ACC112 (cell line): ENCODE measurements at regions not wholly inside any gene's neighbourhood (a gene's known extent, or its start where the extent isn't known, plus 50 kb on each side); places are given as distances from the start of the nearest gene placed in this dataset.
"Not testable (repeated sequence)": the region's sequence is repeated elsewhere in the genome, so short reads cannot be mapped to it uniquely, and the experiment has no call there.

ENCODE experiments used
- H2AFZ ChIP-seq: fragments of 200-600 bp; sonication (generic); one replicate; pipeline ENCODE4 v1.6.0; 2017; ENCODE audit warnings: antibody characterized with exemption, low read length; ENCODE audit not compliant: unreplicated experiment
- H3K27ac ChIP-seq: fragments of 200-600 bp; sonication (generic); 2 replicates; pipeline ENCODE4 v1.5.1; 2014; ENCODE audit warnings: low read depth, mild to moderate bottlenecking, antibody characterized with exemption, low read length, moderate library complexity
- H3K27me3 ChIP-seq: fragments of 200-600 bp; sonication (generic); 2 replicates; pipeline ENCODE4 v1.6.1; 2014; ENCODE audit warnings: mild to moderate bottlenecking, antibody characterized with exemption, low read length, moderate library complexity, mixed read lengths; ENCODE audit not compliant: insufficient read depth
- H3K36me3 ChIP-seq: fragments of 200-600 bp; sonication (generic); 2 replicates; pipeline ENCODE4 v1.6.1; 2016; ENCODE audit warnings: mild to moderate bottlenecking, antibody characterized with exemption, low read length, moderate library complexity, mixed read lengths; ENCODE audit not compliant: insufficient read depth
- H3K4me1 ChIP-seq: fragments of 200-600 bp; sonication (generic); one replicate; pipeline ENCODE4 v1.6.1; 2016; ENCODE audit warnings: low read length, mixed read lengths; ENCODE audit not compliant: insufficient read depth, unreplicated experiment, control insufficient read depth
- H3K4me3 ChIP-seq: fragments of 200-600 bp; sonication (generic); 2 replicates; pipeline ENCODE4 v1.5.1; 2014; ENCODE audit warnings: mild to moderate bottlenecking, low read depth, low read length
- H3K79me2 ChIP-seq: fragments of 200-600 bp; sonication (generic); one replicate; pipeline ENCODE4 v1.6.0; 2016; ENCODE audit warnings: low read length; ENCODE audit not compliant: control insufficient read depth, unreplicated experiment, insufficient read depth

DNA sequence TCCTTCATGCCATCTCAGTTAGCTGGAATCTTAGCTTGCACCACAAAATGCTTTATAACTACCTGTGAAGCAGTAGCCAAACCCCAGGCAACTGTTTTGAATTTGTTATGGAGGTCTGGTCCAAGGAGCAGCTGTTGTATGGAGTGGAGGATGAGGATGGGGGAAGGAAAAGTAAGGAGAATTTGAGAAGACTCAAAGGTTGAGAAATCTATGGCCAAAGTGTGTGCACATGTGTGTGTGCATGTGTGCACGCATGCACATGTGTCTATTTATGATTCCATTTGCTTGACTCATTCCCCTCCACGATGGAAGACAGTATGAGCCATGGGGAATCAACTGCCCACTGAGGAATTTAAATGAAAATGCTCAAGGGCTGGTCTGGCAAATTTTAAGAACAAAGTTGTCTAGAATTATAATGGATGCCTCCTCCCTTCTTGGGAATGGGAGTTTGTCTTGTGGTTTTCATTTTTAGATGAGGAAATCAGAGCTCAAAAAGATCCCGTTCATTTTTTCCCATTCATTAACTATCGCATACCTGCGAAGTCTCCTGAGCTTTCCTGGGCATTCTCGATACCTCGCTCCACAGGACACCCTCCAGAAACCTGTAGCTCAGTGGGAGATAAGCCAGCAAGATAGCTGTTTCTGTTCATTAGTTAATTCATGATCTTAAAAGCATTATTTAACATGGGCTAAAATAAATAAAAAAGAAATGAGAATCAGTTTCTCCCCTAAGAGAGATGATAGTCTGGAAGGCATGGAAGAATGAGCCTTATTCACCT is 152.3 kb upstream of the NEDD9 start:
- H3K36me3 ChIP-seq = no peaks in the 10 kb centered on the region
- H3K27ac ChIP-seq = no peak overlapping the region
- no peaks in the 10 kb centered on the region for H3K79me2 ChIP-seq
- no peak overlapping the region for H2AFZ ChIP-seq
- H3K4me1 ChIP-seq = no peaks in the 10 kb centered on the region
- H3K4me3 ChIP-seq = no peak overlapping the region
- peaks cover 11% of the 10 kb centered on the region for H3K27me3 ChIP-seq

DNA sequence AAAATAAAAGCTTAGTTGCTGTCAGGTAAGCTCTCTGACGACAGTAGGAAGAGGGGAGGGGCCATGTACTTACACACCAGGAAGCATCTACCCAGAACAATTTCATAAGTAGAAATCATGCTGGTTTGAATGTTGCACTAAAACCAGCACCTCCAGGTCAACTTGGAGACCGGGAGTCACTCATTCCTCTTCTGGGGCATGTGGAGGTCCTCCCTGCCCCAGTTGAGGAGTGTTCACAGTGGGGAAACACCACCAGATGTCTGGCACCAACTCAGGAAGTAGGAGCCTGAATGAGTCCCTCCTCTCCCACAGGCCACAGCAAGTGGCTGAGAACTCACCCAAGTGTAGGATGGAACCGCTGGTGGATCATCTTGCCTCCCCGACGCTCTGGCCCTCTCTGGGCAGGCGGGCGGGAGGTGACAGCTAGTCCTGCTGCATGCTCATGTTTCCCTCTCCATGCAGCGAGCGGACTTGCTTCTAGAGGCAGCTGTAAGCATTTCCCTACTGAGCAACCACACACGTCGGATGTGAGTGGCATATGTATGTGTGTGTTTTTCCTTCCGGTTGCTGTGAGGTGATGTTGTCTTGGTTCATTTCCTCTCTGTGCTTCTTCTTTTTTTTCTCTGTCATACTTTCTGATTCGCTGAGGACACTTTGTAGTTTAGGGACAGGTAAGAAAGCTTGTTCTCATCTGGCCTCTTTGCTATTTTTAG is 149.5 kb upstream of the NEDD9 start:
- Histone ChIP-seq H3K27me3 (peaks cover 6% of the 10 kb centered on the region; the same call in 1 of the 2 replicates), H3K27ac (no peak overlapping the region), H3K36me3 (no peaks in the 10 kb centered on the region), H3K79me2 (no peaks in the 10 kb centered on the region), H3K4me1 (no peaks in the 10 kb centered on the region), H3K4me3 (no peak overlapping the region), H2AFZ (no peak overlapping the region)

DNA sequence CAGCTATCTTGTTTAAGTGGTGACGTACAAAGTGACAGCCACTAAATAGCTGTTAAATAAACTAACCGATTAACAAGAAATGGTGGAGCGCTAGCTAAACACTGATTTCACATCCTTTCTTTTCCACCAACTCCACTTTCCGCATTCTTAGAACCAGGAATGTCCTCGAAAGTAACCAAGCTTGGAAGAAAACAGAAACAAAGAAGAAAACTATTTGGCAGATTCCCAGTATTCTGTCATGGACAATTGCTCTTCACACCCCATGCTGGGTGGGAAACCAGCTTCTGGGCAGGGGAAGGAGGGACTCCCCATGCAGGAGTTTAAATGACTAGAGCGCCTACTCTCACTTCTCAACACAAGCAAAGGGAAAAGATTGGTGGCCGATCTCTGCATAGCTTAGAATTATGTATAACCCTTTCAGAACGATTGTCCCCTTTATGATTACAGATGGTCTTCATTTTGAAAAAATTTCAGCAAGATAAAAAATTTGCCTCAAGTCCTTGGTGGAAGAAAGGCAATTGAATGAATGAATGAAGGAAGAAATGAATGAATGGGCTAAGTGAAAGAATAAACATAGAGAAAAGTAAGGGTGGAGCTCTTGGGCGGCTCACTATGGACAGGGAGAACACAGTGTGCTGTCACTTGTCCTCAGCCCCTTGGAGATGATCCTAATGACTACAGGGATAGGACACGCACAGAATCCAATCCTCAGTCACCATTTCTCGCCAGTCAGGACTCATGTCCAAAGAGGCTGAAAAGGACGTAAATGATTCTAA is 148.7 kb upstream of the NEDD9 start:
- Histone ChIP-seq H3K4me3 (no peak overlapping the region), H3K4me1 (no peaks in the 10 kb centered on the region), H2AFZ (no peak overlapping the region), H3K27ac (no peak overlapping the region), H3K27me3 (peaks cover 6% of the 10 kb centered on the region; the same call in 1 of the 2 replicates), H3K79me2 (no peaks in the 10 kb centered on the region), H3K36me3 (no peaks in the 10 kb centered on the region)

DNA sequence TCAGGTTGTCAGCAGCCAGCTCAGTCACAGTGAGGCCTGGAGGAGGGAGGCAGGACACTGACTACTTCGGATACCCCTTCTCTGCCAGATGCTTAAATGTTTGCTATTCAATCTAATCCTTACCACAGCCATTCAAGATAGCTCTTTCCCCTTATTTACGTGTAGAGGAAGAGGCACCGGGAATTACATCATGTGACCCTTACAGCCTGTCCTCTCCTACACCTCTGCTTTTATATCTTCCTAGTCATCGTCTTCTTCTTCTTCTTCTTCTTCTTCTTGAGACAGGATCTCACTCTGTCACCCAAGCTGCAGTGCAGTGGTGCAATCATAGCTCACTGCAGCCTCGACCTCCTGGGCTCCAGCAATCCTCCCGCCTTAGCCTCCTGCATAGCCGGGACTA is 148.1 kb upstream of the NEDD9 start:
- no peak overlapping the region for H2AFZ ChIP-seq
- H3K36me3 ChIP-seq = no peaks in the 10 kb centered on the region
- no peak overlapping the region for H3K4me3 ChIP-seq
- peaks cover 4% of the 10 kb centered on the region; the same call in 1 of the 2 replicates for H3K27me3 ChIP-seq
- no peaks in the 10 kb centered on the region for H3K79me2 ChIP-seq
- no peaks in the 10 kb centered on the region for H3K4me1 ChIP-seq
- H3K27ac ChIP-seq = no peak overlapping the region

DNA sequence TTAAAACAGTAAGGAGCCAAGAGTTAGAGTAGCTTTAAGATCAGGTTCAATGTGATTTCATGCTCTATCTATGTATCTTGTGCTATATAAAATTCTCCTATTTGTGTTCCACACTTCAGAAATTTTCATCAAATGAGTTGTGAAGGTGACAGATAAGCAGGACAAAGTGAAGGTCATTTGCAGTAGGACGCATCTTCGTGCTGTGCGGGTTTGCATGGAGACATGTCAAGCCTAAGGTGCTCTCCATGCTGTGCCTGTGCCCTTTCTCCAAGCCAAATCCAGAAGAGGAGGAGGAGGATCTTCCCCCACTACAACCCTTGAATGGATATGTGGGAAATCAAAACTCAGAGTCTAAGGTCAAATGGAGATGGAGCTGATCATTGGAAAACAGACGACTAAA is 147.3 kb upstream of the NEDD9 start:
- Histone ChIP-seq H3K4me3 (no peak overlapping the region), H2AFZ (no peak overlapping the region), H3K79me2 (no peaks in the 10 kb centered on the region), H3K27me3 (no peaks in the 10 kb centered on the region; the same call in 1 of the 2 replicates), H3K36me3 (no peaks in the 10 kb centered on the region), H3K4me1 (no peaks in the 10 kb centered on the region), H3K27ac (no peak overlapping the region)

DNA sequence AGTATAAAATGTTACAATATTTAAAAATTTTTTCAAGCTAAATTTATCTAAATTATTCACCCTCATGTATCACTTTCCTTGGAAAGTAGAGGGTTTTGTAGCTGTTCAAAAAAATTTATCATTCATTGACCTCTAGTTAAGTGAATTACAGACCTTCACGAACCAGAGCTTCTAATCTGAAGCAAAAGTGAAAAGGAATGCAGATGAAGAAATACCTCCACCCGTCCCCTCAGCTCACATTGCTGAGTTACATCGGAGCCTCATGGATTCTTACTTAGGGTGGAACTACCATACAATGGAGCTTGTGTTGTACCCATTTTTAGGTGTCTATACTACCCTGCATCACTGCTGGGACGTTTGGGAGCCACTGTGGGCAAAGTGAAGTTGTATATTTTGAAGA is 146.2 kb upstream of the NEDD9 start:
- Histone ChIP-seq H3K79me2 (no peaks in the 10 kb centered on the region), H3K4me3 (no peak overlapping the region), H3K4me1 (no peaks in the 10 kb centered on the region), H3K27ac (no peak overlapping the region), H3K36me3 (no peaks in the 10 kb centered on the region), H2AFZ (no peak overlapping the region), H3K27me3 (no peaks in the 10 kb centered on the region)

DNA sequence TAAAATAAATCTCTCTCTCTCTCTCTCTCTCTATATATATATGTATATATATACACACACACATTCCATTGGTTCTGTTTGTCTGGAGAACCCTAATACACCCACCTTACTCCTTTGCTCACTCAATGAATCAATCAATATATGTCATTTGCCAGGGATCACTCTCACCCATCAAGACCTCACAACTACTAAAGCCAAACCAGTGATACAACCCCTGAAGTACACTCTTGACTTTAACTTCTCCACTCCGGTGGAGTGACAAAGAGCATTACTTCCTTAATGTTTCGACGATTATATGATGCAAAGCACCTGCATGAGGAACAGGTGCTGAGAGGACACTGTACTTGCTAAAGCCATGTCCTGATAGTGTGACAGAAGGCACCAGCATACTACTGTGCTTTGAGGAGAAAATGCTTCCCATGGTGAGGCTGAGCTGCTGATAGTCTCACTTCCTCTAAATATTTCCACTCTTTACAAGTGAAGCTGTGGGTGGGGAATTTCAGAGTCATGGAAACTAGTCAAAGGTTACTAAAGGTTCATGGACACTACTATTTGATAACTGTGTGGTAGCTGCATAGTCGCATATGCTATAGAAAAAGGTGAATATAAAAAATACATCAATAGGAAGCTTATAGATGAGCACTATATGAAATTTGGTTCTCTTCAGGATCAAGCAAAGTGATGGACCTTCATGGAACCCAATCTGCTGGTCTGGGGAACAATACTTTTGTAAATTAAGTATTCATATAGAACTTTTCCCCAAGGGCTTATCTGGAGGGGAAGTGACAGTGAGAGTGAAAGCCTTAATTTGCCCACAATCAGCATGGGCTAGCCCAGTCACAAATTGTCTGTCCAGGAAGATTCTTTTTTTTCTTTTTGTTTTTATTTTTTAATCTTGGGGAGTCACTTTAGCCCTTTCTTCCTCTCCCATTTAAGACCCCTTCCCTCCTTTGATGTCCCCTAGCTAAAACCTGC is 141.9 kb upstream of the NEDD9 start:
- H3K79me2 ChIP-seq = no peaks in the 10 kb centered on the region
- no peaks in the 10 kb centered on the region for H3K27me3 ChIP-seq
- no peak overlapping the region for H3K4me3 ChIP-seq
- H3K27ac ChIP-seq = no peak overlapping the region
- H3K36me3 ChIP-seq = no peaks in the 10 kb centered on the region
- H2AFZ ChIP-seq = no peak overlapping the region
- no peaks in the 10 kb centered on the region for H3K4me1 ChIP-seq

DNA sequence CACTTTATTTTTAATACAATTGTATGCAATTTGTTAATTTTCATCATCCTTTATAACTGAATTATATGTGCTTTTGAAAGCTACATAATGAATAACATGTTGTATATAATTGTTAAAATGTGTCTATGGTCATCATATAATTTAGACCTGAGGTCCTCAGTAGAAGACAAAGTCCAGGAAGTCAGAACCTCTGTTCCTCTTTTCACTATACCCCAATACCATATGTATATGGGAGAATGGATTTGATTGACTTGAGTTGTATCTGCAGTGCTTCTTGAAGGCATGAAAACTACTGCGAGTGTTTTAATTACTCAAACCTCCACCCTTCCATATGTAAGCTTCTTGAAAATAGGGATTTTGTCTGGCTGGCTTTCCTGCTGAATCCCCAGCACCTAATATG is 140.7 kb upstream of the NEDD9 start:
- Histone ChIP-seq H3K79me2 (no peaks in the 10 kb centered on the region), H3K36me3 (no peaks in the 10 kb centered on the region), H2AFZ (no peak overlapping the region), H3K4me1 (no peaks in the 10 kb centered on the region), H3K27me3 (no peaks in the 10 kb centered on the region), H3K27ac (no peak overlapping the region), H3K4me3 (no peak overlapping the region)

DNA sequence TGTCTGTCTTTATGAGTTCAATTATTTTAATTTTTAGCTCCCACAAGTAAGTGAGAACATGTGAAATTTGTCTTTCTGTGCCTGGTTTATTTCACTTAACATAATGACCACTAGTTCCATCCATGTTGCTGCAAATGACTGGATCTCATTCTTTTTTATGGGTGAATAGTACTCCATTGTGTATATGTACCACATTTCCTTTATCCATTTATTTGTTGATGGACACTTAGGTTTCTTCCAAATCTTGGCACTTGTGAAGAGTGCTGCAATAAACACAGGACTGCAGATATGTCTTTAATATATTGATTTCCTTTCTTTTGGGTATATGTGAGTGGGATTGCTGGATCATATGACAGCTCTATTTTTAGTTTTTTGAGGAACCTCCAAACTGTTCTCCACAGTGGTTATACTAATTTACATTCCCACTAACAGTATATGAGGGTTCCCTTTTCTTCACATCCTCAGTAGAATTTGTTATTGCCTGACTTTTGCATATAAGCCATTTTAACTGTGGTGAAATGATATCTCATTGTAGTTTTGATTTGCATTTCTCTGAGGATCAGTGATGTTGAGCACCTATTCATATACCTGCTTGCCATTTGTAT is 139.8 kb upstream of the NEDD9 start:
- not testable (repeated sequence) for H3K4me1 ChIP-seq, H2AFZ ChIP-seq, H3K27me3 ChIP-seq, H3K79me2 ChIP-seq, H3K27ac ChIP-seq, H3K4me3 ChIP-seq, H3K36me3 ChIP-seq
